Retinal pigment epithelial cell (primary cell): ENCODE measurements at regions not wholly inside any gene's neighbourhood (a gene's known extent, or its start where the extent isn't known, plus 50 kb on each side); places are given as distances from the start of the nearest gene placed in this dataset.
"Not testable (repeated sequence)": the region's sequence is repeated elsewhere in the genome, so short reads cannot be mapped to it uniquely, and the experiment has no call there.

Experiments
- DNase-seq: peaks from one replicate; pipeline ENCODE4 v3.0.0-alpha.2; 2010; ENCODE audit warnings: low read depth
- H3K4me3 ChIP-seq: 2 replicates; pipeline ENCODE4 v1.5.1; 2011; ENCODE audit warnings: mild to moderate bottlenecking, low read length, control low read depth, moderate library complexity
- TF ChIP-seq, protein P1 (sequence below): conservative IDR thresholded peaks from 2 replicates; pipeline ENCODE4 v1.5.1; 2011; ENCODE audit warnings: low read depth, low read length, control low read depth, inconsistent platforms

DNA sequence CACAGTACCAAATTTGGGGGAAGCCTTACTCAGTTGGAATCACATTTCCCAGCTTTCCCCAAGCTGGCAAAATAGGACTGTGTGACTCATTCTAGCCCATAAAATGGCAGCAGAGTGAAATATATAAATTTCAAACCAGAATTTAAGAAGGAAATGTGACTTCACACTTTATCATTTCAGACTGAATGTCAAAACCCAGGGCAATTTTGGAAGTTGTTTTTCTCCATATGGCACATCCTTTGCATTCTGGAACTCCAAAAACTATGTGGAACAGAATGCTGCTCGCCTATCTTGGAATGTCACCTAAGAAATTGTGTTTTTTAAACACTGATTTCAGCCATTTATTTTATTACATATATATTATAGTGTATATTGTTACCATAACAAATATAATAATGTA is 424.7 kb upstream of the ST8SIA4 start:
- H3K4me3 ChIP-seq, result no peak overlapping the region
- TF ChIP-seq, protein P1, sequence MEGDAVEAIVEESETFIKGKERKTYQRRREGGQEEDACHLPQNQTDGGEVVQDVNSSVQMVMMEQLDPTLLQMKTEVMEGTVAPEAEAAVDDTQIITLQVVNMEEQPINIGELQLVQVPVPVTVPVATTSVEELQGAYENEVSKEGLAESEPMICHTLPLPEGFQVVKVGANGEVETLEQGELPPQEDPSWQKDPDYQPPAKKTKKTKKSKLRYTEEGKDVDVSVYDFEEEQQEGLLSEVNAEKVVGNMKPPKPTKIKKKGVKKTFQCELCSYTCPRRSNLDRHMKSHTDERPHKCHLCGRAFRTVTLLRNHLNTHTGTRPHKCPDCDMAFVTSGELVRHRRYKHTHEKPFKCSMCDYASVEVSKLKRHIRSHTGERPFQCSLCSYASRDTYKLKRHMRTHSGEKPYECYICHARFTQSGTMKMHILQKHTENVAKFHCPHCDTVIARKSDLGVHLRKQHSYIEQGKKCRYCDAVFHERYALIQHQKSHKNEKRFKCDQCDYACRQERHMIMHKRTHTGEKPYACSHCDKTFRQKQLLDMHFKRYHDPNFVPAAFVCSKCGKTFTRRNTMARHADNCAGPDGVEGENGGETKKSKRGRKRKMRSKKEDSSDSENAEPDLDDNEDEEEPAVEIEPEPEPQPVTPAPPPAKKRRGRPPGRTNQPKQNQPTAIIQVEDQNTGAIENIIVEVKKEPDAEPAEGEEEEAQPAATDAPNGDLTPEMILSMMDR, result no peak
- DNase-seq, result no peak

- H3K4me3 ChIP-seq, result no peak overlapping the region
- TF ChIP-seq, protein P1, result no peak
- no peak for DNase-seq
Measured at GRCh38 chr5:101326766-101327165, 423.7 kb upstream of the ST8SIA4 start.

DNA sequence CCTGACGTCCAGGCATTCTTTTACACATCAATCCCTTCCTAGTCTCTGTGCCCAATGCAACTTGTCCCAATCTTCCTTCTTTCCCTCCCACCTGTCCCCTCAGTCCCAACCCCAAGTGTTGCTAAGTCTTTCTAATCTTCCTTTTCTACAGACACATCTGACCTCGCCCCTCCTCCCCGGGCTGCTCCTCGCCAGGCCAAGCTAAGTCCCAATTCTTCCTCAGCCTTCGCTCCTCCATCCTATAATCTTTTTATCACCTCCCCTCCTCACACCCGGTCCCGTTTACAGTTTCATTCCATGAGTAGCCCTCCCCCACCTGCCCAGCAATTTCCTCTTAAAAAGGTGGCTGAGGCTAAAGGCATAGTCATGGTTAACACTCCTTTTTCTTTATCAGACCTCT is 413.3 kb upstream of the ST8SIA4 start:
- H3K4me3 ChIP-seq, DNase-seq: not testable (repeated sequence)

DNA sequence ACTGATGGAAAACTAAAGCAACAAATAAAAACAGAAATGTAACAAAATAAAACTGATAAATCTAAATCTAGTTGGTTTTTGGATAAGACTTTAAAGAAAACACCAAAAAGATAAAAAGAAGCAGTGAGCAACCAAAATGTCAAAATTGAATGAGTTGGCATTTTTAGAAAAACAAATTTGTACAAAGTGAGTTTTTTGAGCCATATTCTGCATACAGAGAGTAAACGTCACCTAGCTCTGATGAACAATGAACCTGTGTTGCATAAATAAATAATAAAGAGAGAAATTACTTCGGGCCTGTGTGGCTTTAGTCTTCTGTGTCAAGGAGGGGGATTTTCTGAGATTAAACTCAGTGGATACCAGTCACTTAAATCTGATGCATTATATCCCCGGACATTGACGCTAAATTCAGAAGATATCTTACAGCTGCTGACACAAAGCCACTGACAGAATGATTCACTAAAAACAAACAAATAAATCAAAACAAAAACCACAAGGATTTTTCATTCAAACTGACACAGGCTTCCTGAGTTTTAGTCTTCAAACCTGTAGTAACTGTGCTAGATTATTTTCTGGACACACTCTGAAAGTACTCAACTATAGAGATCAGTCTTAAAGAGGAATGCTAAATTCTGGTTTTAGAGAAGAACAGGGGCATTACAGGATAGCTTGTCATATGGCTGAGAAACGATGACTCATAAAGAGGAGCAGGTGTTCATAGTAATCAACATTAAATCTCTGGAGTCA is 403.5 kb upstream of the ST8SIA4 start:
- no peak for DNase-seq
- no peak overlapping the region for H3K4me3 ChIP-seq
- TF ChIP-seq, protein P1, result no peak

GRCh38 chr5:101296477-101296876 is 393.4 kb upstream of the ST8SIA4 start:
- no peak for DNase-seq
- TF ChIP-seq, protein P1, result no peak
- no peak overlapping the region for H3K4me3 ChIP-seq

DNA sequence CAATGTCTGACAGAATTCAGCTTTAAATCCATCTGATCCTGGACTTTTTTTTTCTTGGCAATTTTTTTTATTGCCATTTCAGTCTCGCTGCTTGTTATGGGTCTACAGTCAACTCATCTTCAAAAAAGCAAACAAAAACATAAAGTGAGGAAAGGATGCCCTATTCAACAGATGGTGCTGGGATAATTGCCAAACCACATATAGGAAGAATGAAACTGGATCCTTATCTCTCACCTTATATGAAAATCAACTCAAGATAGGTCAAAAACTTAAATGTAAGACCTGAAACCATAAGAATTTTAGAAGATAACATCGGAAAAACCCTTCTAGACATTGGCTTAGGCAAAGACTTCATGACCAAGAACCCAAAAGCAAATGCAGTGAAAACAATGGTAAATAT is 389.1 kb upstream of the ST8SIA4 start:
- TF ChIP-seq, protein P1, result no peak
- no peak overlapping the region for H3K4me3 ChIP-seq
- DNase-seq, result no peak

GRCh38 chr5:101290761-101291160 is 387.7 kb upstream of the ST8SIA4 start:
- DNase-seq, H3K4me3 ChIP-seq: not testable (repeated sequence)

- TF ChIP-seq, protein P1, result no peak
- DNase-seq, result no peak
- no peak overlapping the region for H3K4me3 ChIP-seq
Measured at GRCh38 chr5:101288633-101289032, 385.6 kb upstream of the ST8SIA4 start.
